Endodermal cell (in vitro differentiated cells): ENCODE measurements at regions not wholly inside any gene's neighbourhood (a gene's known extent, or its start where the extent isn't known, plus 50 kb on each side); places are given as distances from the start of the nearest gene placed in this dataset.
A peak's percentile ranks its signal among the peaks of the same experiment; 100 is the strongest.

Source experiments
- DNase-seq: peaks from one replicate; pipeline ENCODE4 v3.0.0-alpha.2; 2017
- H3K27ac ChIP-seq: 2 replicates; pipeline ENCODE4 v1.5.1; 2013; ENCODE audit warnings: mild to moderate bottlenecking, low read depth, low read length, moderate library complexity
- H3K27me3 ChIP-seq: 2 replicates; pipeline ENCODE4 v1.6.1; 2013; ENCODE audit warnings: mild to moderate bottlenecking, low read length, moderate library complexity; ENCODE audit not compliant: insufficient read depth, control insufficient read depth, poor library complexity, severe bottlenecking
- H3K36me3 ChIP-seq: 2 replicates; pipeline ENCODE4 v1.7.0; 2013; ENCODE audit warnings: mild to moderate bottlenecking, low read length, moderate library complexity; ENCODE audit not compliant: control insufficient read depth, insufficient read depth
- H3K4me1 ChIP-seq: one replicate; pipeline ENCODE4 v1.7.0; 2013; ENCODE audit warnings: low read length; ENCODE audit not compliant: control insufficient read depth, insufficient read depth
- H3K4me3 ChIP-seq: 2 replicates; pipeline ENCODE4 v1.5.1; 2013; ENCODE audit warnings: mild to moderate bottlenecking, low read length, moderate library complexity
- H3K9ac ChIP-seq: 2 replicates; pipeline ENCODE4 v1.6.1; 2013; ENCODE audit warnings: mild to moderate bottlenecking, low read length, moderate library complexity; ENCODE audit not compliant: poor library complexity, severe bottlenecking; ENCODE audit errors: extremely low read depth
- H3K9me3 ChIP-seq: 2 replicates; pipeline ENCODE4 v1.6.1; 2013; ENCODE audit warnings: mild to moderate bottlenecking, low read length, moderate library complexity; ENCODE audit not compliant: control insufficient read depth
- H3K27ac Mint-ChIP-seq: 2 replicates; pipeline ENCODE4 v1.8.0; 2020; ENCODE audit warnings: mixed read lengths
- H3K27me3 Mint-ChIP-seq: 2 replicates; pipeline ENCODE4 v1.8.0; 2021; ENCODE audit warnings: mild to moderate bottlenecking, mixed read lengths; ENCODE audit not compliant: insufficient read depth
- H3K36me3 Mint-ChIP-seq: 2 replicates; pipeline ENCODE4 v1.8.0; 2020; ENCODE audit warnings: low read depth, mixed read lengths
- H3K4me1 Mint-ChIP-seq: 2 replicates; pipeline ENCODE4 v1.8.0; 2020; ENCODE audit warnings: mixed read lengths
- H3K4me3 Mint-ChIP-seq: 2 replicates; pipeline ENCODE4 v1.8.0; 2020; ENCODE audit warnings: mild to moderate bottlenecking, moderate library complexity, mixed read lengths
- H3K9me3 Mint-ChIP-seq: 2 replicates; pipeline ENCODE4 v1.8.0; 2020; ENCODE audit warnings: mild to moderate bottlenecking, mixed read lengths
- CTCF ChIP-seq: fragments of 200-600 bp; sonication (generic); conservative IDR thresholded peaks from 2 replicates; pipeline ENCODE4 v1.5.0; 2021; ENCODE audit warnings: antibody characterized with exemption, mild to moderate bottlenecking
- WGBS, 2 experiments: methylation state at CpG; one replicate each; pipeline versions ENCODE4 v1.1.5 to v1.1.7; 2013; ENCODE audit warnings: missing lambda C conversion rate in 2 of 2, mixed read lengths in 1 of 2; ENCODE audit not compliant: insufficient coverage in 1 of 2, insufficient read length in 1 of 2; 5-methylcytosine and 5-hydroxymethylcytosine counted together

DNA sequence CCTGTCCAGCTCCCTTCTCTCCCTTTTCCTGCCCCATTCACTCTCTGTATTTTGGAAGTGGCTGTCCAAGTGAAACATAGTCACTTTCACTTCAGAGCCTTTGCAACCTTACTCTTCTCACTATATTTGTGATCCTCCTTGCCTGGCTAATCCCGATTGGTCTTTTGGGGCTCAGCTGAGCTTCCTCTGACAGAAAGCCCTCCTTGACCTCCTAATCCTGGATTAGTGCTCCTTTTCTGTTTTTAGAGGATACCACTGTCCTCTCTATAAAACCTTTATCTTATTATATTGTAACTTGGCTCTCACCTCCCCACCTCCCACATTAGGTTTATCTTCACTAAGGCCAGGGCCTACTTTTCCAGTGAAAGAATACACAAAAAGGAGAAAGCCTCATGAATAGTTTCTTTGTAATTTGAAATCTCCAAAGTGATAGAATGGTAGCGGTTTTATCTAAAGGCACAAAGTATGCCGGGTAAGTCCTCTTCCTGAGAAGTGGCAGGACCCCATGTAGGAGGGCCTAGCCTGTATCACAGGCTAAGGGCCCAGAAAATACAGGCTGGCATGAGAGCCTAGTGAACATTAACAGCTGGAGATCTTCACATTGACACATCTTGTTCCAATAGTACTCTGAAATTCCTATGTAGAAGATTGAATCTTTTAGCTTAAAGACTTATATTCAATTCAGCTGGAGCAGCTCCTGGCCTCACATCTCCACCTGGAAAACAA, 83.1 kb upstream of the GAREM1 start:
- Mint-ChIP-seq H3K27me3 (no peaks in the 10 kb centered on the region), H3K4me3 (no peak overlapping the region), H3K27ac (no peak overlapping the region), H3K4me1 (peaks cover 31% of the 10 kb centered on the region), H3K36me3 (no peaks in the 10 kb centered on the region), H3K9me3 (no peaks in the 10 kb centered on the region)
- Histone ChIP-seq H3K27ac (no peak overlapping the region), H3K36me3 (no peaks in the 10 kb centered on the region), H3K4me1 (peaks cover 5% of the 10 kb centered on the region), H3K4me3 (no peak overlapping the region), H3K27me3 (no peaks in the 10 kb centered on the region), H3K9me3 (no peaks in the 10 kb centered on the region), H3K9ac (no peak overlapping the region)
- TF ChIP-seq CTCF: no peak
- DNase-seq: no peak
- WGBS, 2 experiments: 65 to 93% methylated on average over 3 of the region's 3 CpGs

DNA sequence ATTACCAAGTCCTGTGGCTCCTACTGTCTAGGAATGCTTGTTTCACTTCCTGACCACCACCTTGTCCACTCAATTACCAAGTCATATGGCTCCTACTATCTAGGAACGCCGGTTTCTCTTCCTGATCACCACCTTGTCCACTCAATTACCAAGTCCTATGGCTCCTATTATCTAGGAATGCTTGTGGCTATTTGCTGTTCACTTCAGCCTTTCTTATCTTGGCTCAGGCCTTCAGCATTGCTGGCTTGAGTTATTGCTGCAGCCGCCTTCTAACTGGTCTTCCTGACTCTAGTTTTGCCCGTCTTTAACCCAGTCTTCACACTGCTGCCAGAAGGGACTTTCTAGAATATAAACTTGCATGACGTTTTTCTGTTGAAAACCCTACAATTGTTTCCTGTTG, 82.5 kb upstream of the GAREM1 start:
- 91 to 100% methylated on average over 4 to 5 of the region's 5 CpGs for WGBS, 2 experiments
- no peaks in the 10 kb centered on the region for H3K9me3 Mint-ChIP-seq
- no peak overlapping the region for H3K4me3 ChIP-seq
- H3K4me1 ChIP-seq: peaks cover 5% of the 10 kb centered on the region
- H3K36me3 ChIP-seq: no peaks in the 10 kb centered on the region
- no peak overlapping the region for H3K9ac ChIP-seq
- peaks cover 38% of the 10 kb centered on the region for H3K4me1 Mint-ChIP-seq
- no peaks in the 10 kb centered on the region for H3K36me3 Mint-ChIP-seq
- no peak overlapping the region for H3K27ac Mint-ChIP-seq
- no peaks in the 10 kb centered on the region for H3K27me3 Mint-ChIP-seq
- TF ChIP-seq CTCF: no peak
- H3K27me3 ChIP-seq: no peaks in the 10 kb centered on the region
- H3K27ac ChIP-seq: no peak overlapping the region
- H3K4me3 Mint-ChIP-seq: no peak overlapping the region
- no peak for DNase-seq
- no peaks in the 10 kb centered on the region for H3K9me3 ChIP-seq

GRCh38 chr18:32552421-32553030, 81.8 kb upstream of the GAREM1 start:
- H3K4me1 Mint-ChIP-seq: peaks cover 39% of the 10 kb centered on the region
- H3K27ac ChIP-seq: no peak overlapping the region
- no peaks in the 10 kb centered on the region for H3K27me3 ChIP-seq
- H3K4me1 ChIP-seq: peaks cover 5% of the 10 kb centered on the region
- H3K4me3 Mint-ChIP-seq: no peak overlapping the region
- no peaks in the 10 kb centered on the region for H3K36me3 Mint-ChIP-seq
- H3K9me3 ChIP-seq: no peaks in the 10 kb centered on the region
- H3K36me3 ChIP-seq: no peaks in the 10 kb centered on the region
- H3K9ac ChIP-seq: no peak overlapping the region
- no peaks in the 10 kb centered on the region for H3K9me3 Mint-ChIP-seq
- no peak overlapping the region for H3K4me3 ChIP-seq
- peak; percentile 89 for DNase-seq
- H3K27ac Mint-ChIP-seq: no peak overlapping the region
- H3K27me3 Mint-ChIP-seq: no peaks in the 10 kb centered on the region
- WGBS, 2 experiments: 10 to 61% methylated on average over 2 to 3 of the region's 4 CpGs
- TF ChIP-seq CTCF: peak; percentile 88
